DND-41 (cell line): ENCODE measurements at regions not wholly inside any gene's neighbourhood (a gene's known extent, or its start where the extent isn't known, plus 50 kb on each side); places are given as distances from the start of the nearest gene placed in this dataset.

Experiments
- ATAC-seq: fragments of 200-7000 bp; cut with Tn5 transposase; 3 replicates; pipeline ENCODE4 v1.9.1; 2021; ENCODE audit warnings: low read depth; ENCODE audit not compliant: insufficient read depth
- DNase-seq: peaks from one replicate; pipeline ENCODE4 v3.0.0-alpha.2; 2020
- H2AFZ ChIP-seq: 2 replicates; pipeline ENCODE4 v1.6.0; 2012; ENCODE audit warnings: low read depth, low read length
- H3K27ac ChIP-seq: 2 replicates; pipeline ENCODE4 v1.5.1; 2012; ENCODE audit warnings: low read length, inconsistent platforms
- H3K27me3 ChIP-seq: fragments of 200-600 bp; sonication (generic); 2 replicates; pipeline ENCODE4 v1.6.0; 2012; ENCODE audit warnings: low read length, mild to moderate bottlenecking, inconsistent platforms; ENCODE audit not compliant: insufficient read depth, poor library complexity
- H3K36me3 ChIP-seq: 2 replicates; pipeline ENCODE4 v1.5.1; 2012; ENCODE audit warnings: low read length, inconsistent platforms; ENCODE audit not compliant: insufficient read depth
- H3K4me1 ChIP-seq: 2 replicates; pipeline ENCODE4 v1.5.1; 2012; ENCODE audit warnings: mild to moderate bottlenecking, low read length; ENCODE audit not compliant: insufficient read depth
- H3K4me2 ChIP-seq: 2 replicates; pipeline ENCODE4 v1.6.0; 2012; ENCODE audit warnings: mild to moderate bottlenecking, moderate library complexity, low read length, inconsistent platforms; ENCODE audit not compliant: insufficient read depth
- H3K4me3 ChIP-seq, 2 experiments: fragments of 200-600 bp in 1 of 2; shearing (Covaris generic) in 1 of 2; 2 replicates each; pipeline ENCODE4 v1.5.1; 2012 to 2016; ENCODE audit warnings: inconsistent platforms in 2 of 2, low read length in 2 of 2, mild to moderate bottlenecking in 2 of 2, low read depth in 1 of 2, moderate library complexity in 1 of 2
- H3K79me2 ChIP-seq: 2 replicates; pipeline ENCODE4 v1.6.0; 2012; ENCODE audit warnings: low read length, inconsistent platforms; ENCODE audit not compliant: insufficient read depth
- H3K9ac ChIP-seq: 2 replicates; pipeline ENCODE4 v1.6.0; 2012; ENCODE audit warnings: low read depth, mild to moderate bottlenecking, inconsistent platforms, low read length, moderate library complexity
- H3K9me3 ChIP-seq: 2 replicates; pipeline ENCODE4 v1.5.1; 2012; ENCODE audit warnings: low read length, moderate library complexity, mild to moderate bottlenecking, inconsistent platforms; ENCODE audit not compliant: insufficient read depth, severe bottlenecking
- H4K20me1 ChIP-seq: 2 replicates; pipeline ENCODE4 v1.6.0; 2012; ENCODE audit warnings: low read length; ENCODE audit not compliant: insufficient read depth
- CTCF ChIP-seq: IDR thresholded peaks from 2 replicates; pipeline ENCODE4 v1.5.1; 2012; ENCODE audit warnings: borderline replicate concordance, low read length, moderate library complexity, mild to moderate bottlenecking; ENCODE audit not compliant: poor library complexity, severe bottlenecking; ENCODE audit errors: extremely low read depth
- EZH2 ChIP-seq: IDR thresholded peaks from 3 replicates; pipeline ENCODE4 v1.6.1; 2012; ENCODE audit warnings: borderline replicate concordance, low read depth, mild to moderate bottlenecking, moderate library complexity, low read length, inconsistent platforms; ENCODE audit not compliant: severe bottlenecking

- H3K27ac ChIP-seq: no peak overlapping the region
- H3K4me2 ChIP-seq: no peak overlapping the region
- H3K79me2 ChIP-seq: no peaks in the 10 kb centered on the region
- ATAC-seq: no peak
- no peaks in the 10 kb centered on the region for H4K20me1 ChIP-seq
- TF ChIP-seq EZH2 (no peak), CTCF (no peak)
- H3K27me3 ChIP-seq: peaks cover 12% of the 10 kb centered on the region
- H3K9me3 ChIP-seq: no peaks in the 10 kb centered on the region
- H3K9ac ChIP-seq: no peak overlapping the region
- no peak for DNase-seq
- no peaks in the 10 kb centered on the region for H3K36me3 ChIP-seq
- H3K4me3 ChIP-seq: no peak overlapping the region
- H2AFZ ChIP-seq: no peak overlapping the region
- 0 out of 2 replicates have a peak, but pooled peaks cover 4% of the 10 kb centered on the region for H3K4me1 ChIP-seq
These were observed 85.4 kb upstream of the TOP3B start for GRCh38 chr22:22068025-22068424.

- no peak for DNase-seq
- H3K4me2 ChIP-seq: no peak overlapping the region
- TF ChIP-seq EZH2 (no peak), CTCF (no peak)
- H3K9me3 ChIP-seq: no peaks in the 10 kb centered on the region
- H3K9ac ChIP-seq: no peak overlapping the region
- H4K20me1 ChIP-seq: no peaks in the 10 kb centered on the region
- no peak for ATAC-seq
- no peak overlapping the region for H3K27ac ChIP-seq
- H3K36me3 ChIP-seq: no peaks in the 10 kb centered on the region
- H3K27me3 ChIP-seq: peaks cover 12% of the 10 kb centered on the region
- H3K79me2 ChIP-seq: no peaks in the 10 kb centered on the region
- H3K4me3 ChIP-seq: no peak overlapping the region
- no peak overlapping the region for H2AFZ ChIP-seq
- 0 out of 2 replicates have a peak, but pooled peaks cover 6% of the 10 kb centered on the region for H3K4me1 ChIP-seq
These were observed 84.6 kb upstream of the TOP3B start for GRCh38 chr22:22067192-22067591.

- no peak overlapping the region for H3K9ac ChIP-seq
- H3K9me3 ChIP-seq: no peaks in the 10 kb centered on the region
- no peak overlapping the region for H3K4me3 ChIP-seq
- no peak overlapping the region for H3K27ac ChIP-seq
- H3K27me3 ChIP-seq: peaks cover 2% of the 10 kb centered on the region
- H4K20me1 ChIP-seq: no peaks in the 10 kb centered on the region
- 0 out of 2 replicates have a peak, but pooled peaks cover 6% of the 10 kb centered on the region for H3K4me1 ChIP-seq
- ATAC-seq (no peak), DNase-seq (no peak)
- H3K79me2 ChIP-seq: no peaks in the 10 kb centered on the region
- no peak overlapping the region for H3K4me2 ChIP-seq
- TF ChIP-seq EZH2 (no peak), CTCF (no peak)
- no peak overlapping the region for H2AFZ ChIP-seq
- H3K36me3 ChIP-seq: no peaks in the 10 kb centered on the region
These were observed 82.0 kb upstream of the TOP3B start for GRCh38 chr22:22064580-22064979.

GRCh38 chr22:22062306-22062793 is 79.8 kb upstream of the TOP3B start:
- H2AFZ ChIP-seq: no peak overlapping the region

More at GRCh38 chr22:22062306-22062793, 79.8 kb upstream of the TOP3B start:
- ATAC-seq (no peak), DNase-seq (no peak)
- no peaks in the 10 kb centered on the region for H4K20me1 ChIP-seq
- H3K27ac ChIP-seq: no peak overlapping the region
- H3K27me3 ChIP-seq: peaks cover 14% of the 10 kb centered on the region
- TF ChIP-seq CTCF (no peak), EZH2 (no peak)
- no peak overlapping the region for H3K9ac ChIP-seq
- no peak overlapping the region for H3K4me3 ChIP-seq
- no peaks in the 10 kb centered on the region for H3K36me3 ChIP-seq
- H3K79me2 ChIP-seq: no peaks in the 10 kb centered on the region
- H3K4me2 ChIP-seq: no peak overlapping the region
- 0 out of 2 replicates have a peak, but pooled peaks cover 6% of the 10 kb centered on the region for H3K4me1 ChIP-seq
- H3K9me3 ChIP-seq: no peaks in the 10 kb centered on the region
